Effector memory CD8-positive, alpha-beta T cell (primary cell): ENCODE measurements at regions not wholly inside any gene's neighbourhood (a gene's known extent, or its start where the extent isn't known, plus 50 kb on each side); places are given as distances from the start of the nearest gene placed in this dataset.

Experiments
- ATAC-seq: fragments of 150-1000 bp; cut with Tn5 transposase; replicated peaks from 2 replicates; pipeline ENCODE4 v1.10.0; 2021; ENCODE audit warnings: mild to moderate bottlenecking, moderate library complexity
- DNase-seq, 3 experiments: peaks; one replicate each; pipeline ENCODE4 v3.0.0; 2021
- H3K27ac Mint-ChIP-seq, 2 donors: one replicate each; pipeline ENCODE4 v1.8.0; 2022; ENCODE audit warnings: mild to moderate bottlenecking in 2 of 2, mixed read lengths in 2 of 2, moderate library complexity in 2 of 2
- H3K27me3 Mint-ChIP-seq, 2 donors: one replicate each; pipeline ENCODE4 v1.8.0; 2022; ENCODE audit warnings: mixed read lengths in 2 of 2
- H3K36me3 Mint-ChIP-seq: one replicate; pipeline ENCODE4 v1.8.0; 2022; ENCODE audit warnings: mild to moderate bottlenecking, moderate library complexity, mixed read lengths; ENCODE audit not compliant: insufficient read depth
- H3K4me1 Mint-ChIP-seq, 2 donors: one replicate each; pipeline ENCODE4 v1.8.0; 2022; ENCODE audit warnings: low read depth in 2 of 2, mixed read lengths in 2 of 2
- H3K4me3 Mint-ChIP-seq, 2 donors: one replicate each; pipeline ENCODE4 v1.8.0; 2022; ENCODE audit warnings: mild to moderate bottlenecking in 2 of 2, mixed read lengths in 2 of 2, moderate library complexity in 2 of 2
- H3K9me3 Mint-ChIP-seq, 2 donors: one replicate each; pipeline ENCODE4 v1.8.0; 2022; ENCODE audit warnings: mixed read lengths in 2 of 2

- H3K27me3 Mint-ChIP-seq: no peaks in the 10 kb centered on the region
- no peaks in the 10 kb centered on the region for H3K36me3 Mint-ChIP-seq
- DNase-seq (no peak), ATAC-seq (no peak)
- peaks cover 15 to 44% of the 10 kb centered on the region in 2 donors for H3K9me3 Mint-ChIP-seq
- no peaks in the 10 kb centered on the region for H3K4me1 Mint-ChIP-seq
- H3K4me3 Mint-ChIP-seq: no peak overlapping the region
- no peak overlapping the region for H3K27ac Mint-ChIP-seq
These were observed 547.8 kb upstream of the IGFBP3 start for GRCh38 chr7:46468753-46469356.

- H3K4me1 Mint-ChIP-seq: no peaks in the 10 kb centered on the region
- ATAC-seq (no peak), DNase-seq (no peak)
- H3K4me3 Mint-ChIP-seq: no peak overlapping the region
- H3K27me3 Mint-ChIP-seq: no peaks in the 10 kb centered on the region
- peaks cover 7 to 22% of the 10 kb centered on the region in 2 donors for H3K9me3 Mint-ChIP-seq
- no peak overlapping the region for H3K27ac Mint-ChIP-seq
- no peaks in the 10 kb centered on the region for H3K36me3 Mint-ChIP-seq
These were observed 542.1 kb upstream of the IGFBP3 start for GRCh38 chr7:46463170-46463569.

- no peaks in the 10 kb centered on the region for H3K36me3 Mint-ChIP-seq
- ATAC-seq: no peak
- no peak overlapping the region for H3K4me3 Mint-ChIP-seq
- H3K4me1 Mint-ChIP-seq: no peaks in the 10 kb centered on the region
- peaks cover 4 to 8% of the 10 kb centered on the region in 2 donors for H3K9me3 Mint-ChIP-seq
- no peak for DNase-seq
- no peaks in the 10 kb centered on the region for H3K27me3 Mint-ChIP-seq
- no peak overlapping the region for H3K27ac Mint-ChIP-seq
These were observed 540.3 kb upstream of the IGFBP3 start for GRCh38 chr7:46461334-46461777.

- Mint-ChIP-seq H3K9me3 (peaks cover 4 to 15% of the 10 kb centered on the region in 2 donors), H3K4me1 (no peaks in the 10 kb centered on the region), H3K4me3 (no peak overlapping the region), H3K36me3 (no peaks in the 10 kb centered on the region), H3K27me3 (no peaks in the 10 kb centered on the region), H3K27ac (no peak overlapping the region)
- ATAC-seq: no peak
- no peak for DNase-seq
These were observed 538.9 kb upstream of the IGFBP3 start for GRCh38 chr7:46459942-46460341.

GRCh38 chr7:46454816-46455215 is 533.7 kb upstream of the IGFBP3 start:
- no peak for DNase-seq
- no peak for ATAC-seq
- Mint-ChIP-seq H3K27ac (no peak overlapping the region), H3K27me3 (no peaks in the 10 kb centered on the region), H3K9me3 (peaks cover 11 to 23% of the 10 kb centered on the region in 2 donors), H3K36me3 (no peaks in the 10 kb centered on the region), H3K4me1 (no peaks in the 10 kb centered on the region), H3K4me3 (no peak overlapping the region)

- no peaks in the 10 kb centered on the region for H3K27me3 Mint-ChIP-seq
- H3K27ac Mint-ChIP-seq: no peak overlapping the region
- ATAC-seq (no peak), DNase-seq (no peak)
- no peak overlapping the region for H3K4me3 Mint-ChIP-seq
- H3K4me1 Mint-ChIP-seq: no peaks in the 10 kb centered on the region
- H3K9me3 Mint-ChIP-seq: peaks cover 11 to 23% of the 10 kb centered on the region in 2 donors
- no peaks in the 10 kb centered on the region for H3K36me3 Mint-ChIP-seq
These were observed 531.6 kb upstream of the IGFBP3 start for GRCh38 chr7:46452561-46453135.

GRCh38 chr7:46451846-46452245 is 530.8 kb upstream of the IGFBP3 start:
- DNase-seq (no peak), ATAC-seq (no peak)
- no peak overlapping the region for H3K4me3 Mint-ChIP-seq
- no peaks in the 10 kb centered on the region for H3K36me3 Mint-ChIP-seq
- H3K9me3 Mint-ChIP-seq: peaks cover 11 to 23% of the 10 kb centered on the region in 2 donors
- no peaks in the 10 kb centered on the region for H3K4me1 Mint-ChIP-seq
- H3K27me3 Mint-ChIP-seq: no peaks in the 10 kb centered on the region
- no peak overlapping the region for H3K27ac Mint-ChIP-seq

- no peak overlapping the region for H3K4me3 Mint-ChIP-seq
- H3K27ac Mint-ChIP-seq: no peak overlapping the region
- ATAC-seq: no peak
- no peaks in the 10 kb centered on the region for H3K36me3 Mint-ChIP-seq
- peaks cover 13 to 29% of the 10 kb centered on the region in 2 donors for H3K9me3 Mint-ChIP-seq
- H3K4me1 Mint-ChIP-seq: no peaks in the 10 kb centered on the region
- no peaks in the 10 kb centered on the region for H3K27me3 Mint-ChIP-seq
- DNase-seq: no peak
These were observed 529.8 kb upstream of the IGFBP3 start for GRCh38 chr7:46450886-46451285.

- no peak overlapping the region for H3K4me3 Mint-ChIP-seq
- H3K36me3 Mint-ChIP-seq: no peaks in the 10 kb centered on the region
- H3K27me3 Mint-ChIP-seq: no peaks in the 10 kb centered on the region
- ATAC-seq (no peak), DNase-seq (no peak)
- H3K27ac Mint-ChIP-seq: no peak overlapping the region
- H3K9me3 Mint-ChIP-seq: peaks cover 17 to 31% of the 10 kb centered on the region in 2 donors
- H3K4me1 Mint-ChIP-seq: no peaks in the 10 kb centered on the region
These were observed 529.4 kb upstream of the IGFBP3 start for GRCh38 chr7:46450425-46450824.

- H3K9me3 Mint-ChIP-seq: peaks cover 16 to 25% of the 10 kb centered on the region in 2 donors
- H3K36me3 Mint-ChIP-seq: no peaks in the 10 kb centered on the region
- no peak overlapping the region for H3K4me3 Mint-ChIP-seq
- H3K4me1 Mint-ChIP-seq: no peaks in the 10 kb centered on the region
- H3K27ac Mint-ChIP-seq: no peak overlapping the region
- ATAC-seq: no peak
- DNase-seq: no peak
- no peaks in the 10 kb centered on the region for H3K27me3 Mint-ChIP-seq
These were observed 528.7 kb upstream of the IGFBP3 start for GRCh38 chr7:46449743-46450142.

GRCh38 chr7:46448478-46448877 is 527.4 kb upstream of the IGFBP3 start:
- DNase-seq (no peak), ATAC-seq (no peak)
- H3K4me1 Mint-ChIP-seq: no peaks in the 10 kb centered on the region
- H3K4me3 Mint-ChIP-seq: no peak overlapping the region
- H3K27me3 Mint-ChIP-seq: no peaks in the 10 kb centered on the region
- H3K9me3 Mint-ChIP-seq: peaks cover 22 to 25% of the 10 kb centered on the region in 2 donors
- H3K27ac Mint-ChIP-seq: no peak overlapping the region
- no peaks in the 10 kb centered on the region for H3K36me3 Mint-ChIP-seq

- no peak overlapping the region for H3K27ac Mint-ChIP-seq
- H3K9me3 Mint-ChIP-seq: peaks cover 20 to 22% of the 10 kb centered on the region in 2 donors
- no peak for ATAC-seq
- H3K4me1 Mint-ChIP-seq: no peaks in the 10 kb centered on the region
- no peak for DNase-seq
- H3K36me3 Mint-ChIP-seq: no peaks in the 10 kb centered on the region
- H3K4me3 Mint-ChIP-seq: no peak overlapping the region
- no peaks in the 10 kb centered on the region for H3K27me3 Mint-ChIP-seq
These were observed 525.1 kb upstream of the IGFBP3 start for GRCh38 chr7:46446151-46446550.

GRCh38 chr7:46444256-46444655 is 523.2 kb upstream of the IGFBP3 start:
- no peaks in the 10 kb centered on the region for H3K36me3 Mint-ChIP-seq
- peaks cover 18 to 21% of the 10 kb centered on the region in 2 donors for H3K9me3 Mint-ChIP-seq

GRCh38 chr7:46440186-46440585 is 519.1 kb upstream of the IGFBP3 start:
- Mint-ChIP-seq H3K36me3 (no peaks in the 10 kb centered on the region), H3K4me3 (no peak overlapping the region), H3K9me3 (peaks cover 9 to 18% of the 10 kb centered on the region in 2 donors), H3K27me3 (no peaks in the 10 kb centered on the region), H3K27ac (no peak overlapping the region), H3K4me1 (no peaks in the 10 kb centered on the region)
- DNase-seq (no peak), ATAC-seq (no peak)

More at GRCh38 chr7:46444256-46444655, 523.2 kb upstream of the IGFBP3 start:
- DNase-seq (no peak), ATAC-seq (no peak)
- Mint-ChIP-seq H3K27me3 (no peaks in the 10 kb centered on the region), H3K4me3 (no peak overlapping the region), H3K4me1 (no peaks in the 10 kb centered on the region), H3K27ac (no peak overlapping the region)
